ENCODE measurements at regions not wholly inside any gene's neighbourhood (a gene's known extent, or its start where the extent isn't known, plus 50 kb on each side); places are given as distances from the start of the nearest gene placed in this dataset.

DNA sequence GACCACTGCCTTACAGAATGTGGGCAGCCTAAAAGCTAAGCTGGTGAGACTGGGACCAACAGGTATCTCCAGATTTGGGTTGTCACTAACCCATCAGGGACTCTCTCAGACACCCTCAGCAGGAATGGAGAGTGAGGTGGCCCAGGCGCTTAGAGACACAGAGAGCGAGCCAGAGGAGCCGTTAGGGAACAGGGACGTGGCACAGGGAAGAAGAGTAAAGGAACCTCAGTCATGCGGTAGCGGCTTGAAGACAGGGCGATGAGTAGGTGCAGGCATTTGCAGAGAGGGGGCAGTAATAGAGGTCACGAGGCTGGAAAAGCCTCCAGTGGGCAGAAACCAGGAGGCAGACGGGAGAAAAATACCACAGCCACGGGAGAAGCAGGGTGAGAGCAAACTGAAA is 158.0 kb upstream of the CCND2 start:
- TF ChIP-seq, protein P1, sequence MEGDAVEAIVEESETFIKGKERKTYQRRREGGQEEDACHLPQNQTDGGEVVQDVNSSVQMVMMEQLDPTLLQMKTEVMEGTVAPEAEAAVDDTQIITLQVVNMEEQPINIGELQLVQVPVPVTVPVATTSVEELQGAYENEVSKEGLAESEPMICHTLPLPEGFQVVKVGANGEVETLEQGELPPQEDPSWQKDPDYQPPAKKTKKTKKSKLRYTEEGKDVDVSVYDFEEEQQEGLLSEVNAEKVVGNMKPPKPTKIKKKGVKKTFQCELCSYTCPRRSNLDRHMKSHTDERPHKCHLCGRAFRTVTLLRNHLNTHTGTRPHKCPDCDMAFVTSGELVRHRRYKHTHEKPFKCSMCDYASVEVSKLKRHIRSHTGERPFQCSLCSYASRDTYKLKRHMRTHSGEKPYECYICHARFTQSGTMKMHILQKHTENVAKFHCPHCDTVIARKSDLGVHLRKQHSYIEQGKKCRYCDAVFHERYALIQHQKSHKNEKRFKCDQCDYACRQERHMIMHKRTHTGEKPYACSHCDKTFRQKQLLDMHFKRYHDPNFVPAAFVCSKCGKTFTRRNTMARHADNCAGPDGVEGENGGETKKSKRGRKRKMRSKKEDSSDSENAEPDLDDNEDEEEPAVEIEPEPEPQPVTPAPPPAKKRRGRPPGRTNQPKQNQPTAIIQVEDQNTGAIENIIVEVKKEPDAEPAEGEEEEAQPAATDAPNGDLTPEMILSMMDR (IDR thresholded peaks at IDR 0.05; ENCODE audit: low read depth, low read length, poor library complexity, severe bottlenecking) = no peak
- no peak for TF ChIP-seq EZH2phosphoT487 (IDR thresholded peaks at IDR 0.05; ENCODE audit: borderline replicate concordance, low read length)

Data from DOHH2 (cell line).